ENCODE measurements at regions not wholly inside any gene's neighbourhood (a gene's known extent, or its start where the extent isn't known, plus 50 kb on each side); places are given as distances from the start of the nearest gene placed in this dataset.

DNA sequence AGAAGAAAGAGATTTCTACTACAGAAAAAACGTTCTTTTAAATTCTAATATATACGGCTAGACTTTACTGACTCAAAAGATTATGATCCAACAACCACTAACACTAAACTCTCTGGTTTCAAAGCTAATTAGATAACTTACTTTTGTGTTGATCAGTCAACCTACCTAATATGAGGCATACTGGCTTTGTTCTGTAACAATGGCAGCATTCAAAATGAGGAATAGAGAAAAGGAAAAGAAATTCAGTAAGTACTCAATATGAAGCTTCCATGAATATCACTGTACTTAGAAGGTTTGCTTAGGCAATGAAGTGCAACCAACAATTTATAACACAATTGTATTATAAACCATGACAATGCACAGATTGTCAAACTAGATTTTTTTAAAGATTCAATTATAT lies 430.5 kb upstream of the PMFBP1 start:
- TF ChIP-seq CTCF (IDR thresholded peaks at IDR 0.05) (no peak), POLR2AphosphoS5 (IDR thresholded peaks at IDR 0.05) (no peak), POLR2A (IDR thresholded peaks at IDR 0.05) (no peak)
